DMS53 (cell line): ENCODE measurements at regions not wholly inside any gene's neighbourhood (a gene's known extent, or its start where the extent isn't known, plus 50 kb on each side); places are given as distances from the start of the nearest gene placed in this dataset.
"Not testable (repeated sequence)": the region's sequence is repeated elsewhere in the genome, so short reads cannot be mapped to it uniquely, and the experiment has no call there.

Experiments
- DNase-seq: peaks from one replicate; lab custom pipeline; 2025; lab: John Stamatoyannopoulos, UW

DNA sequence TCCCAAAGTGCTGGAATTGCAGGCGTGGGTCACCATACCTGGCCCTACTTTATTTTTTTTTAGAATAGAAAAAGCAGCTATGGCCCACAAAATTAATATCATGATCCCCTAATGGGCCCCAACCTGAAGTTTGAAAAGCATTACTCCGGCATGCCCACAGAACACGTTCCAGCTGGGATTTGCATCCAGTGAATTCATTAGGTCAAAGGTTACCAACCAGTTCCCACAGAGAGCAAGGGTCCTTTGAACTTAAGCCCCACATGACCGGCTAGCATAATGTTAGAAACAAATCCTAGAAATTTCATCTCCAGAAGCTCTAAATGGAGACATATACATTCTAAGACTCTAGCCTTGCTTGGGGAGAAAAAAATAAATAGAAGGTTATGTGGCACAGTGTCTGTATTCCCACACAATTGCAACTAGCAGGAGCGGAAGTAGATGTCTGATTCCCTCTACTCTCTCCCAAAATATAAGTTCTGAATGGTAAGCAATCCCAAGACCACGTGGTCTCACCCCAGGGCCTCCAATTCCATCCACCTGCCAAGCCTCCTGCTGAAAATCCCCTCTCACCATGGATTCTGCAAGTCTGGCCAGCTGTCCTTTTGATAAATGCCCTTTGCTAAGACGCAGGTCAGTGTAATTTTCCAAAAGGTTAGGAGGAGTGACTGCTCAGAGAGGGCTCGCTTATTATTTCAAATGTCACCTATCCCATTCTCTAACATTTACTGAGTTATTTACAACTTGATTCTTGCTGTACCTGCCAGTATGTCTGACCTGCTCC is 395.8 kb downstream of the NPIPA8 start:
- no peak for DNase-seq

DNA sequence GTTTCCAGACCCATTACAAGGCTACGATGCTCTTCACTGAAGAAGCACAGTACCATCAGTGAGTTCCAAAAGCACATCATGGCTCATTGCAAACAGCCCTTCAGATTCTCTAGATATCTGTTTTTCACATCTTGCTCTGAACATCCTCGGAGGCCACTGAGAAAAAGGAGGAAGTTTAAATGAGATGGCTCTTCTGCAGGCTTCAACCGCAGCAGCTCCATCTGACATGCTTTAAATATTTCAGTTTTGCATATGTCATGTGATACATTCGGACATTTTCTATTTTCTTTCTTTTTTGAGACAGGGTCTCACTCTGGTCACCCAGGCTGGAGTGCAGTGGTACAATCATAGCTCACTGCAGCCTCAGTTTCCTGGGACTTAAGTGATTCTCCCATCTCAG is 396.8 kb downstream of the NPIPA8 start:
- DNase-seq, result no peak

DNA sequence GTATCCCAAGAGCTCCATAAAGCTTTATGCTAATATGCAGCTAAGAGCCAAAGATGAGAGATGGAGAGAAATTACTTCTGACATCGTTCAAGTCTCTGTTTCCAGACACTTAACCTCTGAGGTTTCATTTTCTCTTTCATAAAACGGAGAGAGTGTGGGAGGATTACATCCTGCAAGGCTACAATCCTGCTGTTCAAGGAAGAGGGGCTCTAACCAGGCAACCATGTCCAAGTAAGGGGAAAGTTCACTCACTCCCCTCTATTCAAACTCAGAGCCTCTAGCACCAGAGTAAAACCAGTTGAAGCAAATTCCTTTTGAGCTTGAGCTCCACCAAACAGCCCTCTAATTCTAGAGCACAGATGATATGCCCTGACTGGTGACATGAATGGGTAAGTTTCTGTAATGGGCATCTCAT is 397.4 kb downstream of the NPIPA8 start:
- no peak for DNase-seq

DNA sequence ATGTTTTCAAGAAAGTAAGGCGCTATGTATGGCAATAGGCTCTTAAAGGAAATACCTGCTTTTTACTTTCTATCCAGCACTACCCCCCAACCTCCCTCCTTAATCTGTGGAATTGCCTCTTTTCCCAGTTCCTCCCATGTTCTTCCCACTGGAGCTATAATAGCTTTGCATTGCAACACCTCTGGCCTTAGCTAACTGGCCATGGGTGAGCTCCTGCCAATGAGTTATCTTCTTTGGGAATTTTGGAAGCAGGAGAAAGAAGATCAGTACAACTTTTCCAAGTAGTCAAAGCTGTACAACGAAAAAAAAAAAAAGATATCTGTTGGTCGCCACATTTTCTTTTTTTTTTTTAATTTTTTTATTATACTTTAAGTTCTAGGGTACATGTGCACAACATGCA is 398.0 kb downstream of the NPIPA8 start:
- no peak for DNase-seq

DNA sequence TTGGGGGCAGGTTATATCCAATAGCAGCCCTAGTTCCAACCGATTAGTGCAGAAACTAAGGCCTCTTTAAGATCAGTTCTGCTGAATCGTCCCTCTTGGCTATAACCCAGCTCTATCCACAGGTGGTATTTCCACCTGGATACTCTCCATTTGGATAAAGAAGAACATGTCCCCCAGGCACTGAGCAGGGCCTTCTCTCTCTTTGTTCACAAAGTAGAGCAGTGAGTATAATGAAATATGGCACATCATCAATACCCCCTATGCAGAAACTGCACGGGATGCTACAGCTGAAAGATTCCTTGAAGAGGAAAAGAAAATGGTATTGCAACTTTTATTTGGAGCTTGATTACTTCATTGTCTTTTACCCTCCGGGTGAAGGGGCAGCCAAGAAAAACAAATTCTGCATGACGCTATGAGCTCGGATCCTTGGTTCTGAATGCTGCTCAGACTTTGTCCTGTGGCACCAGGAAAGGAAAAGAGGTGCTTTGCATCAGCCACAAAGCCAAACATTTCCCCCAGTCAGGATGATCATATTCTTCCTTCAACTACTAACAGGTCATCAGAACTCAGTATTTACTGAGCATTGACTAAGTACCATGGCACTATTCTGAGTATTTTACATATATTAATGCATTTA is 399.7 kb downstream of the NPIPA8 start:
- DNase-seq, result no peak

DNA sequence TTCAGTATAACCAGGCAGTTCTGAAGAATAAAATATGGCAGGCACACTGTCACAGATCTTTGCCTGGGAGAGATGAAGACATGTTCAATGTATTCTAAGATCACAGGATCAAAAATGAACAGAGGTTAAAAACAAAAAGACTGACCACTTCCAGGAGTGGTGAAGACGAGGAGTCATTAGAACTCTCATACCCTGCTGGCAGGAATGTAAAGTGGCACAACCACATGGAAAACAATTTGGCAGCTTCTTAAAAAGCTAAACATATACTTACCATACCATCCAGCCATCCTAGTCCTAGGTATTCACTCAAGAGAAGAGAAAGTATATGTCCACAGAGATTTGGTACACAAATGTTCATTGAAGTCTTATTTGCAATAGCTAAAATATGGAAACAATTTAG is 406.3 kb downstream of the NPIPA8 start:
- no peak for DNase-seq

DNA sequence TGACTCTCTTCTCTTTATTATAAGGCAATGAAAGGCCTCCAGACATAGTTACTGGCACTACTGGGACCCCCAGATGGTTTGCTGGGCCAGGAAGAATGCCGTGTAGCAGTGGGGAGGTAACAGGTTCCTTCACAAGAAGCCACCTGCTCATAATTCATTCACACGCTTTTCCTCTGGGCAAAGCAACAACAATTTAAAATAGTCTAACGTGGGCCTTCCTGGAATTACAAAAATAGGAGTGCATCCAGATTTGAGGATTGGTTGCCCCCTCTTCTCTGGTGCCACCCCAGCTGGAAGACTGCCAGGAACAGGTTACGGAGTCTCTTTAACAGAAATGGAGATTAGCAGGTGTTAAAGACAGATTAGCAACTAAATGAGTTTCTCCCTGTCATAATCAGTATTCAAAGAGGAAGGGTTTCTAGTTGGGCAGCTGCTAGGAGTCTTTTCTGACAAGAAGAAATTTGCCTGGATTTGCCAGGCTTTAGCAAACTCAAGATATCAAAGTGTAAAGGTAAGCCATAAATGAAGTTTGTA is 409.6 kb downstream of the NPIPA8 start:
- DNase-seq, result no peak

DNA sequence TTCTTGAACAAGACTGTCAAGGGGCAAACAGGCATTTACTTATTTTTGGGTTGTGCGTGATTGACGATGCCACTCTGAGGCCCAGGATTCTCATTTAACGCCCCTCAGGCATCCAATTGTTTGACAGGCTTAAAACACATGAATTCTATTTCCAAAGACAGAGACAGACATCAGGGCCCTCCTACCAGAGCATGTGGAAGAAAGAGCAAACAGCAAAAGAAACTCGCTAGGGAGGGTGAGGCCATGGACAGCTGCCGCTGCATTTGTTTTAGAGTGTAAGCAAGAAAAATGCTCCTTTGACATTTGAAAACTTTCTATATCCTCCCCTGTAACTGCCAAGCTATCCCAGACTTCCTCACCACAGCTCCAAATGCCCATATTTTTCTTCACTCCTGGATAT is 410.1 kb downstream of the NPIPA8 start:
- DNase-seq, result no peak

DNA sequence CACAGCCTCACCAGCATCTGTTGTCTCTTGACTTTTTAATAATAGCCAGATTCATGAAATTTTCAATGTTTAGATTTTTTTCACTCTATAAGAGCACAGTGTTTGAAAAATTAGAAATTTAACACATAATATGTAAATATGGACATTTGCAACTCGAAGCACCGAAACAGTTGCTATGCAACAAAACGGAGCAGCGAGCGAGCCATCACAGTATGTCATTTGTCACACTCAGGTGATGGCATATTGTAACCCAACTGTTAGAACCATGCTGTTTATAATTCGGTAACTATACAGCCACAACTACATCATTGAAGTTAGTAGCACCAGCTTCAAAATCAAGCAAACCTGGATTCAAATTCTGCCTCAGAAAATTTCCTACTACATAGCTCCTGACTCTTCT is 410.8 kb downstream of the NPIPA8 start:
- DNase-seq, result no peak

DNA sequence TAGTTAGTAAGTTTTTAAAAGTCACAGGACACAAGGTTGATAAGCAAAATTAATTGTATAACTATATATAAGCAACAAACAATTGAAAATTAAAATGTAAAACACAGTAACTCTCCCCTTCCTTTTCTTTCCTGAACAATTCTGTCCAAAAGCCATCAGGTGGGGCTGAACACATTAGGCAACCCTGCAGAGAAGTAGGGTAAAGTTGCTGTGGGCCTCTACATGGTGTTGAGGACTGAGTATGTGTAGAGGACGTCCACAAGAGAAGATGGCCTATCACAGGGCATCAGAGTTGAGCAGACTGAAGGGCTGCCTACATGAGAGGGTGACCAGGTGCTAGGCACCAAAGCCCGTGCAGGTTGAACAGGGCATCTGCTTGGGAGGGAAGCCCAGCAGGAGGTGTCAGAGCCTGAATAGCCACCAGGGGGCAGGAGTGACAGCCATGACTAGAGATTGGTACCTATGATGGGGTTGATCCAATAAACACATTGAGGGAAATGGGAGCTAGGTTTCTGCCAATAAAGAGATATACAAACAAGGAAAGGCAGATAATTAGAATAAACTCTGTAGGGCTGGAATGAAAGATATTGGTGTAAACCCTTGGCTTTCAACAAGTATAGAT is 415.1 kb downstream of the NPIPA8 start:
- DNase-seq, result peak; percentile 50

DNA sequence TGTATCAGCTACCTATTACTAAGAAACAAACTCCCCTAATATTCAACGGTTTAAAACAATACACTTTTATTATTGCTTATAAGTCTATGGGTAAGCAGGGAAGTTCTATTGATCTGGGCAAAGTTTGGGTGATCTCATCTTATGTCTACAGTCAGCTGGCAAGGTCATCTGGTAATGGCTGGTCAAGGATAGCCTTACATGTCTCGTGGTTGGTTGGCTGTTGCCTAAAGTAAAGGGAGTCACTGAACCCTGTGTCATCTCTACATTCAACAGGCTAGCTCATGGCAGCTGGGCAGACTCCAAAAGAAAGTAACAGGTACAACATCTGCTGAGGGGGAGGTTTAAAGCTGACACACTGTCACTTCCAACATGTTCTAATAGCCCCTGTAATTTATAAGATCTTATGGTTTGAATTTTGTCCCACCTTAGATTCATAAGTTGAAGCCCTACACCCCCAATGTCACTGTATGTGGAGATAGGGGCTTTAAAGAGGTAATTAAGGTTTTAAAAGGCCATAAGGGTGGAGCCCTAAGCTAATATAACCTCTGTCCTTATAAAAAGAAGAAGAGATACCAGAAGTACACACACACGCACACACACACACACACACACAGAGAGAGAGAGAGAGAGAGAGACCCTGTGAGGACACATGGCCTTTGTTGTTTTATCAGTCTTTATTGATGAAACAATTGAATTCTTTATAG is 419.1 kb downstream of the NPIPA8 start:
- DNase-seq, result no peak

DNA sequence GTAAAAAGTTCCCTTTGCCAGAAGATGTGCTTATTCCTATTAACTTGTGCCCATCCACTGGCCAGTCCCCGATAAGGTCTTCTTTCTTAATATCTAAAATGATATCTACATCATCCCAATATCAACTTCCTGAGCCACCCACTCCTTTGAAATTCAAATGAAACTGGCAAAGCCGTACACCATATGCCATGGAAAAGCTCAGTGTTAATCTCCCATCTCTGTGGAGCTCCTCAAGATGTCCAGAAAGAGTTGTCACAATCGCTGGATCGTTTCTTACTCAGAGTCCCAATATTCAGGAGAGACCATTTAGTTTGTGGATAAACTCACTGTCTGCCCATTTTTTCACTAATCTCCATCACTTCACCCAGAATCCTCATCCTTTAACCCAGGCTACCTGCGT is 420.7 kb downstream of the NPIPA8 start:
- no peak for DNase-seq

DNA sequence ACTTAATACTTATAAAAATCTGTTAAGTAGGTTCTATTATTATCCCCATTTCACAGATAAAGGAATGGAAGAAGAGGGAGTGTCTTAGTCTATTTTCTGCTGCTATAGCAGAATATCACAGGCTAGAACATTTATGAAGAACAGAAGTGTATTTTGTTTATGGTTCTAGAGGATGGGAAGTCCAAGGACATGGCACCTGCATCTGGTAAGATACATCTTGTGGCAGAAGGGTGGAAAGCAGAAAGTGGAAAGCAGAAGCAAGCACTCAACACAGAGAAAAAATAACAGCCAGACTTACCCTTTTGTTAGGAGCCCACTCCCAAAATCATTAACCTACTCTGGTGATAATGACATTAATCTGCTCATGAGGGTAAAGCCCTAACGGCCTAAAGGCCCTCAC is 422.4 kb downstream of the NPIPA8 start:
- no peak for DNase-seq

DNA sequence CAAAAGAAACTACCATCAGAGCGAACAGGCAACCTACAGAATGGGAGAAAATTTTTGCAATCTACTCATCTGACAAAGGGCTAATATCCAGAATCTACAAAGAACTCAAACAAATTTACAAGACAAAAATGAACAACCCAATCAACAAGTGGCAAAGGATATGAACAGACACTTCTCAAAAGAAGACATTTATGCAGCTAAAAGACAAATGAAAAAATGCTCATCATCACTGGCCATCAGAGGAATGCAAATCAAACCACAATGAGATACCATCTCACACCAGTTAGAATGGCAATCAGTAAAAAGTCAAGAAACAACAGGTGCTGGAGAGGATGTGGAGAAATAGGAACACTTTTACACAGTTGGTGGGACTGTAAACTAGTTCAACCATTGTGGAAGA is 425.0 kb downstream of the NPIPA8 start:
- DNase-seq, result not testable (repeated sequence)

DNA sequence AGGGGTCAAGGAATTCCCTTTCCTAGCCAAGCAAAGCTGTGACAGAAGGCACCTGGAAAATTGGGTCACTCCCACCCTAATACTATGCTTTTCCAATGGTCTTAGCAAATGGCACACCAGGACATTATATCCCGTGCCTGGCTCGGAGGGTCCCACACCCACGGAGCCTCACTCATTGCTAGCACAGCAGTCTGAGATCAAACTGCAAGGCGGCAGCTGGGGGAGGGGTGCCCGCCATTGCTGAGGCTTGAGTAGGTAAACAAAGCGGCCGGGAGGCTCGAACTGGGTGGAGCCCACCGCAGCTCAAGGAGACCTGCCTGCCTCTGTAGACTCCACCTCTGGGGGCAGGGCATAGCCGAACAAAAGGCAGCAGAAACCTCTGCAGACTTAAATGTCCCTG is 429.9 kb downstream of the NPIPA8 start:
- not testable (repeated sequence) for DNase-seq

DNA sequence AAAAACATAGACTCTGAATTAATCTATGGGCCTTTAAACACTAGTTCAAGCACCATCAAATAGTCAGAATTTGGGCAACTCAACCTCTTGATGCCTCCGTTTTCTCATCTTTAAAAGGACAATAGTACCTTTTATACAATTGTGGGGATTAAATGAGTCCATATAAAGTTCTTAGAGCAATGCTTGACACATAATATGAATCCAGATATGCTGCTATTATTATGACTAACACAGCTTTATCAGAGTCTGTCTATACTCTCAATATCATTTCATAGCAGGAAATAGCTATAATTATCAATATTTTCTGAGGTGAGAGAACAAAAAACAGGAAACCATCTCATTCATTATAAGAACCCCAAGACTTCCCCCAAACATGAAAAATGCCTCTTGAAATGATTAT is 430.5 kb upstream of the XYLT1 start:
- DNase-seq, result no peak

DNA sequence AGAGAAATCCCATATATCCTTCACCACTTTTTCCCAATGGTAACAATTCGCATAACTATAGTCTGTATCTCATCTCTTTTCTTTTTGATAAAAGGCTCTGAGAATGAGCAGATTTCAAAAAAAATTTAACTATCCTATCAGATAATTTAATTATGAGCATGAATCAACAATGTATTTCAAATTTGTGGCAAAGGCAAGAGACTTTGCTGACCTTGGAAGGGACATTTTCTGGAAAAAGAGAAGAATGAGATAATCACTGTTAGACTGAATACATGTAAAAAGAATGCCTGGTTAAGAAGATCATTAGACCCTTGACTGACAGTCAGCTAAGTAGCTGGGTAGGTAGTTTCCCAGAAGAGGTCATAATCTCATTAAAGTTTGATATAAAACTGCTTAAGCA is 428.4 kb upstream of the XYLT1 start:
- DNase-seq, result no peak

DNA sequence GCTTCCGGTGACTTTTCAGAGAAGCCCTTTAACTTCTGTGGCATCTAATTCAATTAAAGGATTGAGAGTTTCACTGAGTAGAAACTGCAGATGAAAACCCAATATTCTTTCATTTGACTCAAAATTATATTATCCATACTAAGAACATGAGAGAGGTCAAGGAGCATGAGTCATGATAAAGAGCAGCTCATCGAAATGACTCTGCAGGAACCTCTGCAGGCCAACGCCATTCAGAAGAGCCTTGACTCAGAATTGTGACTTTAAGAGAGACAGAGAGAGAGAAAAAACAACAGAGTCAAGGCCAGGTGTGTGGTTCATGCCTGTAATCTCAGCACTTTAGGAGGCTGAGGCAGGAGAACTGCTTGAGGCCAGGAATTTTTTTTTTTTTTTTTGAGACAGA is 417.2 kb upstream of the XYLT1 start:
- DNase-seq, result no peak

DNA sequence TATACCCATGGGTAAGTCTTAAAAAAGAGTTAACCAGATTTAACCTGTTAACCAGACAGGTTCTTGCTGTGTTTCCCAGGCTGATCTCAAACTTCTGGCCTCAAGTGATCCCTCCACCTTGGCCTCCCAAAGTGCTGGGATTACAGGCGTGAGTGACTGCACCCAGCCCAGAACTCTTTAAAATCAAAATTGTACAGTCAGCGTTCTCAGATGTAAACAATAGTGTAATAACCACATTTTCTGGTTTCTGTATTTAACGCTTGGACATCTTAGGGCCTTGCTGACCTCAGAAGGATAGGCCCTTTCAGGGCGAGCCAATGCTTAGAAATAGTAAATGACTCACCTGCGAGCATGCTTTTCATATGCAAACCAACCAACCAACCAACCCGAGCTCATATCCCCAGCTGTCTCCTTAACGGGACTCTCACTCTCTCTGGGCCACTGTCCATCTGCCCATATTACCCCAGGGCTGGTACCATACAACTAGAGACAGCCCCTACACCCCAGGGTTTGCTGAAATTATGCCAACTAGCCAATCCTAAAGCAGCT is 415.0 kb upstream of the XYLT1 start:
- no peak for DNase-seq

DNA sequence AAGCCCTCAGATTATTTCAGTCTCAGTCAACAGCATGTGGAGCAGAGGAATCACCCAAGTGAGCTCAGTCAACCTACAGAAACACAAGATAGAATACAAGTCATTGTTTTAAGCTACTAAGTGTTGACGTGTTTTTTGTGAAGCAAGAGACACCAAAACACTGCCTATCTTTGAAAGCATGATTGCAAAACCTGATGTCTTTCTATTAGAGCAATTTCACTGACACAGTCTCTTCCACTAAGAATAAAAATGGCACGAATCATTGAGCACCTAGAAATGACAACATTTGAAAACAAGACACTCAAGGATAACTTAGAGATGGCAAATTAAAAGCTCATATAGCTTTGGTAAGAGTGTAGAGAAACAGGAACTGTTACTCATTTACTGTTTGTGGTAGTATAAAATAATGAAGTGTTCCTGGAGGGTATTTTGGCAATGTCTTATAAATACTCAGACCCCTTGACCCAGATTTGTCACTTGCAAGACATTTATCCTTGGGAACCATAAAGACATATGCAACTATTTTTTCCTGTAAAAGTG is 407.1 kb upstream of the XYLT1 start:
- no peak for DNase-seq

DNA sequence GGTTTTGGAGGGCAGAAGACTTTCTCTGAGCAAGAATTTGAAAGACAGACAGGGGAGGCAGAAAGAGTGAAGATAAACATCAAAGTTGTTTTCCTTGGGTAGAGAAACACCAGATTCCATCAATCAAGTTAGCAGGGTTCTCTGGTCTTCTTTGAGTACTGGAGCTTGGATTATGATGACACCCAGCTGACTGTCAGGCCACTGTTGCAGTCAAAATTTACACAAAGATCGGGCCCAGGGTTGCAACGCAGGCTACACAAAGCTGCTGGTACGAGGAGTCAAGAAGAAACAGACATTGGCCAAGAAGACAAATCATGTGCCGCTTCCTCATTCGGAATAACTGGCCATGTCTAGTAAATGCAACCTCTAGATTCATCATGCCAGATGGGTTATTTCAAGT is 396.2 kb upstream of the XYLT1 start:
- no peak for DNase-seq

DNA sequence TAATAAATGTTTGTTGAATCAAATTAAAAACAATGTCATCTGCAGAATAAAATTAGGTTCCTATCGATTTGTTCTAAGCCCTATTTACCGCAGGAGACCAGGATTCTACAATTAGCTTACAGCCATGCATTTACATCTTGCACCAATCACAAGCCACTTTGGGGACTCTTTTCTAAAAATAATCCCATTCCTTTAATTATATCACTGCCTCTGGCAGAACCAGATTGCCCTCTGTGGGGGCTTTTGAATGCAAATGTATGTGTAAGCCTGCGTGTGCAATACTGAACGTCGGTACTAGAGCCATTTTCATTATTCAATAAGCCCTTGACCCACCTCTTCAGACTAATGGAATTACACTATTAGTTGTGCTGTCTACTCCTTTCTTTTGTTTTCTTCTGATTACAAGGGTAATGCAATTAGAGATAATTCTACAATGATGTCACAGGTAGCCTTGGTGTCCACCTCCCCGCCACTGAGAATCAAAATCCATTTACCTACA is 391.3 kb upstream of the XYLT1 start:
- no peak for DNase-seq
